Skin of body (tissue), 1 donor: ENCODE measurements at regions not wholly inside any gene's neighbourhood (a gene's known extent, or its start where the extent isn't known, plus 50 kb on each side); places are given as distances from the start of the nearest gene placed in this dataset.
"Not testable (repeated sequence)": the region's sequence is repeated elsewhere in the genome, so short reads cannot be mapped to it uniquely, and the experiment has no call there.

ENCODE experiments used
- DNase-seq: peaks from one replicate; lab custom pipeline; 2025; lab: John Stamatoyannopoulos, UW

- no peak for DNase-seq
These were observed 396.7 kb upstream of the SORCS1 start for GRCh38 chr10:107561136-107561650.

GRCh38 chr10:107557916-107558315 lies 393.4 kb upstream of the SORCS1 start:
- no peak for DNase-seq

GRCh38 chr10:107554333-107554732 lies 389.8 kb upstream of the SORCS1 start:
- no peak for DNase-seq

- no peak for DNase-seq
These were observed 389.0 kb upstream of the SORCS1 start for GRCh38 chr10:107553470-107553869.

GRCh38 chr10:107552963-107553362 lies 388.5 kb upstream of the SORCS1 start:
- DNase-seq = no peak

- no peak for DNase-seq
These were observed 383.8 kb upstream of the SORCS1 start for GRCh38 chr10:107548301-107548700.

- no peak for DNase-seq
These were observed 382.5 kb upstream of the SORCS1 start for GRCh38 chr10:107546986-107547385.

GRCh38 chr10:107546284-107546683 lies 381.8 kb upstream of the SORCS1 start:
- DNase-seq = no peak

- no peak for DNase-seq
These were observed 381.2 kb upstream of the SORCS1 start for GRCh38 chr10:107545717-107546116.

GRCh38 chr10:107544706-107545520 lies 380.4 kb upstream of the SORCS1 start:
- DNase-seq = no peak

- DNase-seq = no peak
These were observed 378.1 kb upstream of the SORCS1 start for GRCh38 chr10:107542607-107543006.

GRCh38 chr10:107542016-107542415 lies 377.5 kb upstream of the SORCS1 start:
- DNase-seq = no peak

GRCh38 chr10:107540981-107541380 lies 376.5 kb upstream of the SORCS1 start:
- DNase-seq = no peak

- no peak for DNase-seq
These were observed 364.8 kb upstream of the SORCS1 start for GRCh38 chr10:107529350-107529749.

GRCh38 chr10:107520348-107520747 lies 355.8 kb upstream of the SORCS1 start:
- no peak for DNase-seq

GRCh38 chr10:107517811-107518210 lies 353.3 kb upstream of the SORCS1 start:
- no peak for DNase-seq

- DNase-seq = no peak
These were observed 351.8 kb upstream of the SORCS1 start for GRCh38 chr10:107516349-107516748.

- not testable (repeated sequence) for DNase-seq
These were observed 339.5 kb upstream of the SORCS1 start for GRCh38 chr10:107504011-107504410.

GRCh38 chr10:107502229-107502985 lies 337.9 kb upstream of the SORCS1 start:
- DNase-seq = no peak

- DNase-seq = no peak
These were observed 334.5 kb upstream of the SORCS1 start for GRCh38 chr10:107498983-107499382.

GRCh38 chr10:107497024-107497423 lies 332.5 kb upstream of the SORCS1 start:
- no peak for DNase-seq

GRCh38 chr10:107496594-107496993 lies 332.1 kb upstream of the SORCS1 start:
- no peak for DNase-seq

- no peak for DNase-seq
These were observed 327.9 kb upstream of the SORCS1 start for GRCh38 chr10:107492389-107492788.
